ENCODE measurements at regions not wholly inside any gene's neighbourhood (a gene's known extent, or its start where the extent isn't known, plus 50 kb on each side); places are given as distances from the start of the nearest gene placed in this dataset.

GRCh38 chr19:31627620-31628365 is 278.6 kb upstream of the TSHZ3 start:
- no peak for TF ChIP-seq CTCF (IDR thresholded peaks at IDR 0.05; ENCODE audit: insufficient read depth, low read depth, low read length)
- TF ChIP-seq EZH2 (IDR thresholded peaks at IDR 0.05; ENCODE audit: insufficient read depth, low read length), result no peak

Measured in astrocyte (in vitro differentiated cells and primary cell).